ENCODE measurements at regions not wholly inside any gene's neighbourhood (a gene's known extent, or its start where the extent isn't known, plus 50 kb on each side); places are given as distances from the start of the nearest gene placed in this dataset.
"Not testable (repeated sequence)": the region's sequence is repeated elsewhere in the genome, so short reads cannot be mapped to it uniquely, and the experiment has no call there.

- no peak for DNase-seq
These were observed 346.8 kb upstream of the FAM174A start for GRCh38 chr5:100188339-100188738.

GRCh38 chr5:100186181-100186580 lies 349.0 kb upstream of the FAM174A start:
- no peak for DNase-seq

DNA sequence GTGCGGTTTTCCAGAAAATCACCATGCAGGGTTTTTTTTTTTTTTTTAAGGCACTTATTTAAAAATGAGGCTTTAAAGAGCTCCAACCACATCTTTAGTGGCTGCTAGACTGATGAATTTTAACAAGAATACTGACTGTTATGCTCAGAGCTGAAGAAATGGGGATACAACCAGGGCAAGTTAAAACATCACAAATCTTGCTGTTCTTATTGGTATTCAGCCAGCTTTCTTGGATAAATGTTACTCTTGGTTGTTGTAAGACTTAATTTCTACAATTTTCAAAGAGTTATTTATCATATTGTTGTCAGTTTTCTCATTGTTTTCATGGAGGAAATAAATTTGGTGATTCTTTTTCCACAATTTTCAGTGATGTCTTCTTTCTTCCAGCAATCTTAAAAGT lies 352.8 kb upstream of the FAM174A start:
- no peak for DNase-seq

DNA sequence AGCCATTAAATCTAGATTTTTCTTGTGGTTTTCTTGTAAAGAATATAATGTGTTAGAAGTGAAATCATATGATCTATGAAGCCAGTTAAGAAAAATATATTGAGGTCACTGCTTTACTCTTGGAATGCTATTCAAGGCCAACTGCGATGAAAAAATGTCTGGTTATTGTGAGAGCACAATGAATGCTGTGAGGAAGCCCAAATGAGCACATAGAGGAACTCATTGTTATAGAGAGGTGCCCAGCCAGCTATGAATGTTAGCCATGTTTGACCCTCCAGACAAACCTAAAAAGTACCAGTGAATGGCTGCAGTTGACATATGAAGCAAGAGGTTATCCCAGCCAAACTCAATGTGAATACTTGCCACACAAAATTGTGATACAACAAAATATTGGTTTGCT lies 359.8 kb upstream of the FAM174A start:
- DNase-seq = no peak

DNA sequence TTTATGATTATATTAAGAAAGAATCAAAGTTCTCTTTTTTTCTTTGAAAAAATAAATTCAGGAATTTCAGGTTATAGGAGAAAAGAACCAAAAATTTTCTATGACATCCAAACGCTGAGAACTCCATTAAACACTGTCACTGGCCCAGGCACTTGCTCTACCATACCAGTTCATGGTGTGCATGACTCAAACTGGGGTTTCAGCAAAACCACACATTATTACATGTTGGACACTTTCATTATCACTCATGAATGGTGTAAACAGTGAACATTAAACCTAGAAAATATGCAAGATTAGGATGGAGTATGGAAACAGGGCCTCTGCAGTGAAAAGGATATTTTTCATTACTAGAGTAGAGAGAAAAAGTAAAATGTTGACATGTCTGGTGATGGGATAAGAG lies 369.9 kb upstream of the FAM174A start:
- no peak for DNase-seq

GRCh38 chr5:100161868-100162267 lies 373.3 kb upstream of the FAM174A start:
- DNase-seq = no peak

DNA sequence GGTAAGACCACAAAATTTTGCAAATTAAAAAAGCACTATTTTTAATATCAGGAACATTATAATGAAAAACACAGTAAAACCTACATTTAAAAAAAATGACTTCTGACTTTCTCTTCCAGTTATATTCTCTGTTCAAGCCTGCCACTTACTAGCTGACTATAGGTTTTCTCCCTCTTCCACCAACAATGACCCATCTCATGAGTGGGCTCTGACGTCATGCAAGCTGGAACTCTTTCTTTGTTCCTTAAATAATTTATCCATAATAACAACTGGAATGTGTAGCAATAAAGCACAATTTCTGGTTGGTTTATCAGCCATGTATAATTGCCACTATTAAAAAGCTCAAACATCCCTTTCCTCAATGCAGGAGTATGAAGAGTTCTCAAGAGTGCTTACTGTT lies 378.1 kb upstream of the FAM174A start:
- no peak for DNase-seq

- DNase-seq = no peak
These were observed 386.9 kb upstream of the FAM174A start for GRCh38 chr5:100148239-100148638.

- no peak for DNase-seq
These were observed 392.6 kb upstream of the FAM174A start for GRCh38 chr5:100142607-100143006.

- DNase-seq = no peak
These were observed 404.0 kb upstream of the FAM174A start for GRCh38 chr5:100131161-100131560.

- DNase-seq = no peak
These were observed 404.9 kb upstream of the FAM174A start for GRCh38 chr5:100130307-100130706.

DNA sequence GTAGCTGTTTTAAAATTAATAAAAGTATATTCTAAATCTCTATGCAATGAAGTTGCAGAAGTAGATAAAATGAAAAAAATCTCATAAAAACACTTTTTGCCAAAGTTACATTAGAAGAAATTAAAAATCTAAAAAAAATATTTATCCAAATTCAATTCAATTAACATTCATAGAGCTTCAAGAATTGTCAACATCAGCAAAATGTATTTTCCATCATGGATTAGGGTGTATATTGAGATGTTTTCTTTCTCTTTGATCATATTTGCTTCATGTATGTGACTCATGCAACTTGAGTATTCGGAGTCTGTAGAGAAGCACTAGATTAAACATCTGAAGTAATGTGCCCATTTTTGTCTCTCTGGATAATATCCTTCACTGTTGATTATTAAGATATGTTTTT lies 415.3 kb upstream of the FAM174A start:
- DNase-seq = no peak

DNA sequence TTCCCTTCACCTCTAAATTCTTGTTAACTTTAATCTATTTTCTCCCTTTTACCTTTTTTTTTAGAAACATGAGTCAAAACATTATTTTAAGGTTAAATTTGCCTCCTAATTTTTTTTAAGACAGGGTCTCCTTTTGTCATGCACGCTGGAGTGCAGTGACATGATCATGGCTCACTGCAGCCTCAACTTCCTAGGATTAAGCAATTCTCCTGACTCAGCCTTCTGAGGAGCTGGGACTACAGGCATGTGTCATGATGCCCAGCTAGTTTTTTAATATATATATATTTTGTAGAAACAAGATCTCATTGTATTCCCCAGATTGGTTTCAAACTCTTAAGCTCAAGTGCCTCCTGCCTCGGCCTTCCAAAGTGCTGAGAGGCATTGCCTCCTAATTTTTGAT lies 424.7 kb upstream of the FAM174A start:
- DNase-seq = no peak

GRCh38 chr5:100108883-100109282 lies 426.3 kb upstream of the FAM174A start:
- DNase-seq = no peak

DNA sequence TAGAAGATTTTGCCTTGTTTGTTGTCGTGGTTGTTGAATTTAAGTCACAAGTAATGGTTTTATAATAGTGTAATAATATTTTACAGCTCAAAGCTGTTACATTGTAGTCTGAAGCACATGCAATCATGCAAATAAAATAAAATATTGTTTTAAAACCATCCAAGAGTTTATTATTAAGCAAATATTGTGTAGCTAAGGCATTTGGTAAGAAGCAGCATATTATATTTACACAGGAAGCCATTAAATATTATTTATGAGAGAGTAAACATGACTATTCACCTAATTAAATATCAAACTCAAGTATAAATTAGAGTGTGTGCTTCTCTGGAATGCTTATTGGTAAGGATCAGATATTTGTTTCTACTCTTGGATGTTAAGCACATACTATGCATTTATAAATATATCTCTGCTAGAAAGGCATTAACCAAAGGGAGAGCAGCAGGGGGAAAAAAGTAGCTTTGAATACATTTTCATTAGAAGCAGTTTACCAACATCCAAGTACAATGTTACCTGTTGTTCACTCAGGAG lies 431.5 kb upstream of the FAM174A start:
- not testable (repeated sequence) for DNase-seq

DNA sequence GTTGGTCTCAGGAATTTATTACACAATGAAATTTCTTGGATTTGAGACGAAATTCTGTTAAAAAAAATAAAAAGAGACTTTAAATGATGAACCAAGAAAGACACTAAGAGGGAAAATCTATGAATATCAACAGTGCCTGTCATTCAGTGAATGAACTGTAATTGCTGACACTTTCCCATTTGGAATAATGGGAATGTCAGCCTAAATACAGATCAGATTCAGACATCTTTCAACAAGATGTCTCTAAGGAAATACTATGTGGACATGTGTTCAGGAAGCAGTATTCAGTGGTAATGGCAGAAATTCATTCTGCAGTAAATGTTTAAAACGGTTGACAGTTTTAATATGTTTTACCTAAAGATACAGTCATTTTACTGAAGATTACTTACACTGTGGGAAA lies 433.7 kb upstream of the FAM174A start:
- DNase-seq = not testable (repeated sequence)

GRCh38 chr5:100096328-100096727 lies 438.8 kb upstream of the FAM174A start:
- not testable (repeated sequence) for DNase-seq

DNA sequence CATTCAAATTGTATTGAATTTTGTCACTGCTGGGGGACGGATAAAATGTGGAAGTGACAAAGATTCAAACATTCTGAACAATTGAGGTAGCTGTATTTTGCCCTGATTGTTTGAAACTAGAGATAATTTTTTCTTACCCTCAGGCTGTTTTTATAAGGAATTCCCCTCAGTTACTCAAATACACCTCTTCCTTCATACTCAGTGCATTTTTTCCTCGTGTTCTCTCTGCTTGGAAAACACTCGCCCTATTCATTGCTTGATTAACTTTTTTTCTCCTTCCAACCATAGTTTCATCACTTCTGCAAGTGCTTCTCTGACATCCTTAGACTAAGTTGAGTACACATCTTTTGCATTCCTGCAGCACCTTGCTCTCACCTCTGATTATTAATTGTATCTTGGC lies 454.5 kb upstream of the FAM174A start:
- DNase-seq = not testable (repeated sequence)

- not testable (repeated sequence) for DNase-seq
These were observed 456.0 kb upstream of the FAM174A start for GRCh38 chr5:100079163-100079562.

- DNase-seq = not testable (repeated sequence)
These were observed 469.2 kb upstream of the FAM174A start for GRCh38 chr5:100066020-100066419.

GRCh38 chr5:100043475-100043874 lies 491.7 kb upstream of the FAM174A start:
- DNase-seq = no peak

DNA sequence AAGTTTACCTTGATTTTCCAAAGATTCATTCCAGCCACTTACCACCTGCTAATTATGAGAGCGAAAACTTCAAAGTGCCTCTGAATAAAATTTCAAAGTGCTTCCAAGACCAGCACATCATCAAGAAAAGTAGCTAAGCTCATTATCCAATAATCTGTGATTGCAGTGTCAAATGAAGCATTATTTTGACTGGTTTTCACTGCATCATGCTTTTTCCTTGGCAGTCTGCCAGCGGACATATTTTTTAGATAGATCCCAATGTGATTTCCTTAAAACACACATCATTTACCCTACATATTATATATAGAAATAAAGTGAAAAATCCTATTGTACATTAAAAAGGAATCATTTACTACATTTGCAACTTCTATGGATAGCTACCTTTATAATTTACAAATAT lies 508.6 kb upstream of the FAM174A start:
- DNase-seq = no peak

DNA sequence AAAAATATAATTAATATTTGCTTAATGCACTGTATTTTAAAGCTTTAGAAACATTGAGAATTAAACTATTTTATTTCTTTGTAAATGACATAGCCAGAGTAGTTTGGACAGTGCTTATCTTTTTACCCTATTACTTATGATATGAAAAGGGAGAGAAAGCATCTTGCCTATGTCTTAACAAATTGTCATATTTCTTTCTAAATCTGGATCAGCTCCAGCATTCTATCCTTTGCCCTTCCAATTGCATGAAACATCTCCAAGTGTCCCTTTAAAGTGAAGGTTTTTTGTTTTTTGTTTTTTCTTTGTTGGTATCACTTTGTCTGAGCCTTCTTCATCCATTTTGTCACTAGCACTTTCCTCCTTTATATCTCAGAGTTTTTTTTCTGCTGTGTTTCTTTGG lies 511.6 kb upstream of the FAM174A start:
- no peak for DNase-seq

DNA sequence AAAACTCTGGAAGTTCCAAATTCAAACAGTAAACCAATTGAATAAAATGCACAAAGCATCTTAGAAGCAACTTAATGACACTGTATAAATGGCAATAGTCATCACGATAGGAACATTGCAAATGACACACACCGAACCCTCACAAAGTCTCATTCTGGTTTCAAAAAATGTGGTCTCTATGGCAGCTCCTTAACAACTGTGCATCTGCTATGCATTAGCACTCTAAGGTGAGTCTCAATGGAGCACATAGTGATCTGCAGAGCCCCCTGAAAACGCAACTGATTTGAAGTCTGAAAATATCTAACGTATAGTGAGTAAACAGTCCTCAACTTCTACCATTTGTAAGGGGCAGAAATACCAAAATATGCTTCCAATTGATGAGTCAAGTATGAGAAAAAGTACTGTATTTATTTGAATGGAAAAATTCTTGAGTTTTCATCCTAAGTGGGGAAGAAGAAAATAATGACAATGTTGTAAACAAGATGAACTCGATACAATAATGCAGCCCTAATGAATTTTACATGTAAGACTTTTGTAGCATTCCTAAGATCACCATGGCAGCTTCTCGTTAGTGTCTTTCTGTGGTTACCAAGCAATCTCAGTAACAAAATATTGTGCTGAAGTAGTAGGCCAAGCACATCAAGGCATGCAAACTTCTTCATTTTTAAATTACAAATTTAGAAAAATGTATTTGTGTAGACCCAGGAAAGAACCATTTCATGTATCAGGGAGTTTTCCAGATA lies 517.5 kb upstream of the FAM174A start:
- DNase-seq = no peak

GRCh38 chr5:100013305-100013704 lies 521.9 kb upstream of the FAM174A start:
- not testable (repeated sequence) for DNase-seq

Data from stimulated activated CD4-positive, alpha-beta T cell treated with anti-CD3 and anti-CD28 coated beads, Interleukin-15, amount 100 ng/mL, for 24 hours (primary cell).